ENCODE measurements at regions not wholly inside any gene's neighbourhood (a gene's known extent, or its start where the extent isn't known, plus 50 kb on each side); places are given as distances from the start of the nearest gene placed in this dataset.

- Histone ChIP-seq H2AFZ (ENCODE audit: low read length) (no peak overlapping the region), H3K9ac (ENCODE audit: insufficient read depth, low read length) (no peak overlapping the region), H3K79me2 (ENCODE audit: control insufficient read depth, insufficient read depth, low read length) (no peaks in the 10 kb centered on the region), H4K20me1 (ENCODE audit: control insufficient read depth, extremely low read depth, insufficient read depth, low read length) (no peaks in the 10 kb centered on the region), H3K9me3 (ENCODE audit: control insufficient read depth, insufficient read depth, low read depth, low read length) (no peaks in the 10 kb centered on the region), H3K27ac (ENCODE audit: insufficient read depth, low read length) (no peak overlapping the region), H3K4me3 (replicated peaks in 1 of 4; ENCODE audit: control extremely low read depth in 1 of 4, insufficient read depth in 1 of 4, low read depth in 3 of 4, low read length in 4 of 4) (no peak overlapping the region), H3K36me3 (ENCODE audit: control insufficient read depth, insufficient read depth, low read length) (no peaks in the 10 kb centered on the region), H3K27me3 (ENCODE audit: control insufficient read depth, insufficient read depth, low read length) (no peaks in the 10 kb centered on the region), H3K4me2 (ENCODE audit: extremely low read depth, insufficient read depth, low read length) (no peak overlapping the region), H3K4me1 (ENCODE audit: control insufficient read depth, extremely low read depth, insufficient read depth, low read length) (no peaks in the 10 kb centered on the region)
- TF ChIP-seq EZH2 (IDR thresholded peaks at IDR 0.05; ENCODE audit: low read length, missing control alignments) (no peak), CTCF (conservative IDR thresholded peaks at IDR 0.05 in 1 of 2, IDR thresholded peaks at IDR 0.05 in 1 of 2; ENCODE audit: low read depth in 1 of 2, low read length in 2 of 2) (no peak)
- DNase-seq (ENCODE audit: low read depth in 2 of 2) = no peak
Measured at GRCh38 chr13:67878376-67878775, 648.2 kb upstream of the PCDH9 start.

GRCh38 chr13:67877031-67877430 is 646.9 kb upstream of the PCDH9 start:
- no peak overlapping the region for H3K4me2 ChIP-seq (ENCODE audit: extremely low read depth, insufficient read depth, low read length)
- H3K9me3 ChIP-seq (ENCODE audit: control insufficient read depth, insufficient read depth, low read depth, low read length) = no peaks in the 10 kb centered on the region
- no peaks in the 10 kb centered on the region for H3K36me3 ChIP-seq (ENCODE audit: control insufficient read depth, insufficient read depth, low read length)
- H2AFZ ChIP-seq (ENCODE audit: low read length) = no peak overlapping the region
- H4K20me1 ChIP-seq (ENCODE audit: control insufficient read depth, extremely low read depth, insufficient read depth, low read length) = no peaks in the 10 kb centered on the region
- no peaks in the 10 kb centered on the region for H3K79me2 ChIP-seq (ENCODE audit: control insufficient read depth, insufficient read depth, low read length)
- DNase-seq (ENCODE audit: low read depth in 2 of 2) = no peak
- H3K9ac ChIP-seq (ENCODE audit: insufficient read depth, low read length) = no peak overlapping the region
- no peaks in the 10 kb centered on the region for H3K4me1 ChIP-seq (ENCODE audit: control insufficient read depth, extremely low read depth, insufficient read depth, low read length)
- TF ChIP-seq EZH2 (IDR thresholded peaks at IDR 0.05; ENCODE audit: low read length, missing control alignments) (no peak), CTCF (conservative IDR thresholded peaks at IDR 0.05 in 1 of 2, IDR thresholded peaks at IDR 0.05 in 1 of 2; ENCODE audit: low read depth in 1 of 2, low read length in 2 of 2) (no peak)
- H3K27me3 ChIP-seq (ENCODE audit: control insufficient read depth, insufficient read depth, low read length) = no peaks in the 10 kb centered on the region
- H3K4me3 ChIP-seq (replicated peaks in 1 of 4; ENCODE audit: control extremely low read depth in 1 of 4, insufficient read depth in 1 of 4, low read depth in 3 of 4, low read length in 4 of 4) = no peak overlapping the region
- no peak overlapping the region for H3K27ac ChIP-seq (ENCODE audit: insufficient read depth, low read length)

GRCh38 chr13:67867206-67867605 is 637.1 kb upstream of the PCDH9 start:
- Histone ChIP-seq H3K4me2 (ENCODE audit: extremely low read depth, insufficient read depth, low read length) (no peak overlapping the region), H3K9me3 (ENCODE audit: control insufficient read depth, insufficient read depth, low read depth, low read length) (no peaks in the 10 kb centered on the region), H3K27me3 (ENCODE audit: control insufficient read depth, insufficient read depth, low read length) (no peaks in the 10 kb centered on the region), H3K79me2 (ENCODE audit: control insufficient read depth, insufficient read depth, low read length) (no peaks in the 10 kb centered on the region), H4K20me1 (ENCODE audit: control insufficient read depth, extremely low read depth, insufficient read depth, low read length) (no peaks in the 10 kb centered on the region), H3K4me3 (replicated peaks in 1 of 4; ENCODE audit: control extremely low read depth in 1 of 4, insufficient read depth in 1 of 4, low read depth in 3 of 4, low read length in 4 of 4) (no peak overlapping the region), H3K36me3 (ENCODE audit: control insufficient read depth, insufficient read depth, low read length) (no peaks in the 10 kb centered on the region), H2AFZ (ENCODE audit: low read length) (no peak overlapping the region), H3K27ac (ENCODE audit: insufficient read depth, low read length) (no peak overlapping the region), H3K9ac (ENCODE audit: insufficient read depth, low read length) (no peak overlapping the region), H3K4me1 (ENCODE audit: control insufficient read depth, extremely low read depth, insufficient read depth, low read length) (no peaks in the 10 kb centered on the region)
- no peak for DNase-seq (ENCODE audit: low read depth in 2 of 2)
- TF ChIP-seq EZH2 (IDR thresholded peaks at IDR 0.05; ENCODE audit: low read length, missing control alignments) (no peak), CTCF (conservative IDR thresholded peaks at IDR 0.05 in 1 of 2, IDR thresholded peaks at IDR 0.05 in 1 of 2; ENCODE audit: low read depth in 1 of 2, low read length in 2 of 2) (no peak)

Data from fibroblast of lung (primary cell).